ENCODE measurements at regions not wholly inside any gene's neighbourhood (a gene's known extent, or its start where the extent isn't known, plus 50 kb on each side); places are given as distances from the start of the nearest gene placed in this dataset.
"Not testable (repeated sequence)": the region's sequence is repeated elsewhere in the genome, so short reads cannot be mapped to it uniquely, and the experiment has no call there.

DNA sequence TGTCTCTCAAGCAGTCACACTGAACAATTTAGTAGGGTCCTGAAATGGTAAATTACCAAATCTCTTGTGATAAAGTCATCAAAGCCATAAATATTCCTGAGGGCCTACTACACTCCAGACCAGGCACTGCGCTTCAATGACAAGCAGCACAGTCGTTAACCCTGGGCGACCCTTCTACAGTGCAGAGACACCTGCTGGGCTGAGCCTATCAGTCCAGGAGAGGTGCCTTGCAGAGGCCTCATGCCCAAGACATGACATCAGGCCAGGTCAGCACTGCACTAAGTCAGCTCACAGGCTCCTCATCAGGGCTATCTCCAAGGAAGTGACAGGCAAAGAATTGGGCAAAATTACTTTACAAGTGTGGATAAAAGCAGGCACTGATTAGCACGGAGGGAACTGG, 166.4 kb upstream of the EPB41L3 start:
- no peak for DNase-seq
- no peak for TF ChIP-seq POLR2A (IDR thresholded peaks at IDR 0.05)
- TF ChIP-seq, protein P1, sequence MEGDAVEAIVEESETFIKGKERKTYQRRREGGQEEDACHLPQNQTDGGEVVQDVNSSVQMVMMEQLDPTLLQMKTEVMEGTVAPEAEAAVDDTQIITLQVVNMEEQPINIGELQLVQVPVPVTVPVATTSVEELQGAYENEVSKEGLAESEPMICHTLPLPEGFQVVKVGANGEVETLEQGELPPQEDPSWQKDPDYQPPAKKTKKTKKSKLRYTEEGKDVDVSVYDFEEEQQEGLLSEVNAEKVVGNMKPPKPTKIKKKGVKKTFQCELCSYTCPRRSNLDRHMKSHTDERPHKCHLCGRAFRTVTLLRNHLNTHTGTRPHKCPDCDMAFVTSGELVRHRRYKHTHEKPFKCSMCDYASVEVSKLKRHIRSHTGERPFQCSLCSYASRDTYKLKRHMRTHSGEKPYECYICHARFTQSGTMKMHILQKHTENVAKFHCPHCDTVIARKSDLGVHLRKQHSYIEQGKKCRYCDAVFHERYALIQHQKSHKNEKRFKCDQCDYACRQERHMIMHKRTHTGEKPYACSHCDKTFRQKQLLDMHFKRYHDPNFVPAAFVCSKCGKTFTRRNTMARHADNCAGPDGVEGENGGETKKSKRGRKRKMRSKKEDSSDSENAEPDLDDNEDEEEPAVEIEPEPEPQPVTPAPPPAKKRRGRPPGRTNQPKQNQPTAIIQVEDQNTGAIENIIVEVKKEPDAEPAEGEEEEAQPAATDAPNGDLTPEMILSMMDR (IDR thresholded peaks at IDR 0.05), result no peak
- Histone ChIP-seq H3K36me3 (ENCODE audit: low read depth, missing control alignments) (no peaks in the 10 kb centered on the region), H3K27me3 (no peaks in the 10 kb centered on the region), H3K9me3 (no peaks in the 10 kb centered on the region), H3K4me3 (no peak overlapping the region), H3K27ac (no peak overlapping the region), H3K4me1 (no peaks in the 10 kb centered on the region)
- intact Hi-C loops (cut with DNase I; ENCODE audit: low total_unique reads), result no loop called here
- WGBS, 2 donors, result 67 to 81% methylated on average over 2 to 4 of the region's 4 CpGs

DNA sequence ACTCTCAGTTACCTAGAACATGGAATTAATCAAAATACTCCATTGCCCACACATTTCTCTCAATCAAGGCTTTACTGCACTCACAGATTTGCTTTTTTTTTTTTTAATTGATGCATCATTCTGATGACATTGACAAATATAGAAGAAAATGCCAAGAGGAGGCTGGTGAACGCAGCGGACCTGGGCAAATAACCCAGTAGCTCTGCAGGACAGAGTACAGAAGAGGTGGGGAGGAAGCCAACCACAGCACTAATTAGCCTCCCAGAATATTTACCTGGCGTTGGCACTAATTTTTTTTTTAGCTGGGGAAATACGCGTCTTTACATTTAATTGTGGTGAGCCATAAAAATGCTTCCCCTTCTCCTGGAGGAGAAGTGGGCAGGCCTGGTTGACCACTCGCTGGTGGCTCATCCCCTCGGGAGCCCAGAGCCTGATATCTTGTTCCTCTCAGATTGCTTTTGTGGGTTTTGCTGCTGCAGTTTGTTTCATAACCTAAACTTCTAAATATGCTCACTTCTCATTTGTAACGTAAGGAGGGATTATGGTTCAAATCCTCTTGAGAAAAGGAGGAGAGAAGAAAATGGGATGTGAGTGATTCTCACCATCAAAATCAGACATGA, 165.8 kb upstream of the EPB41L3 start:
- TF ChIP-seq POLR2A (IDR thresholded peaks at IDR 0.05), result no peak
- TF ChIP-seq, protein P1 (IDR thresholded peaks at IDR 0.05), result no peak
- H3K4me3 ChIP-seq, result no peak overlapping the region
- H3K27me3 ChIP-seq, result no peaks in the 10 kb centered on the region
- no peak for DNase-seq
- H3K4me1 ChIP-seq, result no peaks in the 10 kb centered on the region
- H3K36me3 ChIP-seq (ENCODE audit: low read depth, missing control alignments), result no peaks in the 10 kb centered on the region
- WGBS, 2 donors, result 77 to 83% methylated on average over 8 of the region's 8 CpGs
- intact Hi-C loops (cut with DNase I; ENCODE audit: low total_unique reads), result no loop called here
- H3K9me3 ChIP-seq, result no peaks in the 10 kb centered on the region
- H3K27ac ChIP-seq, result no peak overlapping the region

DNA sequence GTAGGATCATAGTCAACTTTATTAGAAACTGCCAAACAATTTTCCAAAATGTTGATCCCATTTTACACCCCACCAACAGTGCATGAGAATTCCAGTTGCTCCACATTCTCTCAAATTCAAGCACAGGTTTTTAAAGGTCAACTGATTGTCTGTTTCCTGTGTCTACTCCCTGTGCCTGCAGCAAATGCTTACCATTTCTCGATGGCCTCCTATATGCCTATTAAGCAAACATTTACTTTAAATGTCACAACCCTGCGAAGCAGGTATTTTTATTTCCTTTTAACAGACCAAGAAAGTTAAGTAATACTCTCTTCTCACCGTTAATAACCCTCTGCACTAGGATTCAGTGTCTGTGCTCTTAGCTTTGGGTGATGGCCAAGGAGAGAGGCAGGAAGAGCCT, 163.8 kb upstream of the EPB41L3 start:
- 55 to 63% methylated on average over 3 of the region's 3 CpGs for WGBS, 2 donors
- no peak overlapping the region for H3K4me3 ChIP-seq
- H3K4me1 ChIP-seq, result no peaks in the 10 kb centered on the region
- H3K9me3 ChIP-seq, result no peaks in the 10 kb centered on the region
- DNase-seq, result no peak
- H3K27ac ChIP-seq, result no peak overlapping the region
- no peaks in the 10 kb centered on the region for H3K36me3 ChIP-seq (ENCODE audit: low read depth, missing control alignments)
- no peaks in the 10 kb centered on the region for H3K27me3 ChIP-seq
- intact Hi-C loops (cut with DNase I; ENCODE audit: low total_unique reads), result no loop called here
- TF ChIP-seq, protein P1 (IDR thresholded peaks at IDR 0.05), result no peak
- no peak for TF ChIP-seq POLR2A (IDR thresholded peaks at IDR 0.05)

DNA sequence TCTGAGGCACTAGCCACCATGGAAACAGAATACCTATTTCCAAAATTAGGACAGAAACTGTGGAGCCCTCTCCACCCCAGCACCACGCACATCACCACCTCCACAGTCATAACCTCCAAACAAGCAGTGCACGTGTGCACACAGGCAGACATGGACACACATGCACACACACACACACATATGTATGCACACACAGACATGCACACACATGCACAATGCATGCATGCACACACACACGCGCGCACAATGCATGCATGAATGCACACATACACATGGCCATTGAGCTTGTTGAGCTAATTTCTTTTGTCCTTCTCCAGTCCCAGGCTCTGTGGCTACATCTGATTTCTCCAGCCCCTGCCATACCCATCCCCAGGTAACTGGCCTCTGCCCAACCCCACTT, 161.6 kb upstream of the EPB41L3 start:
- H3K27me3 ChIP-seq, result no peaks in the 10 kb centered on the region
- 91 to 96% methylated on average over 5 of the region's 5 CpGs for whole genome bisulfite sequencing, 2 donors
- no peaks in the 10 kb centered on the region for H3K4me1 ChIP-seq
- H3K27ac ChIP-seq, result no peak overlapping the region
- H3K36me3 ChIP-seq (ENCODE audit: low read depth, missing control alignments), result no peaks in the 10 kb centered on the region
- intact Hi-C loops (cut with DNase I; ENCODE audit: low total_unique reads), result no loop called here
- no peak for TF ChIP-seq POLR2A (IDR thresholded peaks at IDR 0.05)
- TF ChIP-seq, protein P1 (IDR thresholded peaks at IDR 0.05), result no peak
- no peaks in the 10 kb centered on the region for H3K9me3 ChIP-seq
- no peak for DNase-seq
- H3K4me3 ChIP-seq, result no peak overlapping the region

DNA sequence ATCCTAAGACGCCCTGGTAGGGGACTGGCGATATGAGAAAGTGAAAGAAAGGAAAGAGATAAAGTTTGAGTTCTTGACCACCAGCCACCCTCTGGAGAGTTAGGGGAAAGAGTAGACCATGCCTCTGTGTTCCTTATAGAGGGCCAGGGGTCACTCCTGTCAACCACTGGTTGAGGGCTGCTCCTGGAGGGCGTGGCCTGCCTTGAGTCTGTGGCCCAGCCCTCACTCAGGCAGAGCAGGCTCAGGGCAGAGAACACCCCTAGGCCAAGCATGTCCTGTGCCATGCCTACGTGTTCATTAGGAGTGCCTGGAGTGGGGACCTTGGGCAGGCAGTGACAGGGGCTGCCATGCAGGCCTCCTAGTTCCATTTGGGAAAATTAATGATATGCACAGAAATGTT, 161.1 kb upstream of the EPB41L3 start:
- no peak for DNase-seq
- Histone ChIP-seq H3K4me3 (no peak overlapping the region), H3K4me1 (no peaks in the 10 kb centered on the region), H3K9me3 (no peaks in the 10 kb centered on the region), H3K36me3 (ENCODE audit: low read depth, missing control alignments) (no peaks in the 10 kb centered on the region), H3K27me3 (no peaks in the 10 kb centered on the region), H3K27ac (no peak overlapping the region)
- TF ChIP-seq, protein P1 (IDR thresholded peaks at IDR 0.05), result no peak
- TF ChIP-seq POLR2A (IDR thresholded peaks at IDR 0.05), result no peak
- intact Hi-C loops (cut with DNase I; ENCODE audit: low total_unique reads), result no loop called here
- WGBS, 2 donors, result 61 to 87% methylated on average over 3 to 4 of the region's 4 CpGs

DNA sequence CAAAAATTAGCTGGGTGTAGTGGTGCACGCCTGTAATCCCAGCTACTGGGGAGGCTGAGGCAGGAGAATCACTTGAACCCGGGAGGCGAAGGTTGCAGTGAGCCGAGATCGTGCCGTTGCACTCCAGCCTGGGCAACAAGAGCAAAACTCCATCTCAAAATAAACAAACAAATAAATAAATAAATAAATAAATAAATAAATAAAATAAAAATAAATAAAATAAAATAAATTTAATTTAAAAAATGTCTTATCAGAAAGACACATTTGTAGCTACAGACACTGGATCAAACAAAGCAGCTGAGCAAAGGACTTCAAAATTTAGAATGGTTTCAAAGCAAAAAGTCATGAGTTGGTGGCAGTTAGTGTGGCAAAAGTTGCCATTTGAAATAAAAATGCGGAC, 158.2 kb upstream of the EPB41L3 start:
- 89 to 90% methylated on average over 7 of the region's 7 CpGs for WGBS, 2 donors
- intact Hi-C loops (cut with DNase I; ENCODE audit: low total_unique reads); H3K4me3 ChIP-seq: not testable (repeated sequence)

More for the DNA sequence above, 158.2 kb upstream of the EPB41L3 start:
- H3K4me1 ChIP-seq; H3K27ac ChIP-seq; DNase-seq; H3K9me3 ChIP-seq; H3K36me3 ChIP-seq (ENCODE audit: low read depth, missing control alignments); H3K27me3 ChIP-seq: not testable (repeated sequence)
